H1 (cell line): ENCODE measurements at regions not wholly inside any gene's neighbourhood (a gene's known extent, or its start where the extent isn't known, plus 50 kb on each side); places are given as distances from the start of the nearest gene placed in this dataset.

Experiments
- CTCF ChIA-PET: fragments of 300-600 bp; sonication (Branson Sonifier 250); formaldehyde crosslinking; loops from one replicate; lab custom pipeline; 2021; ENCODE audit not compliant: partially characterized antibody; lab: Charles Lee
- POLR2A ChIA-PET: fragments of 300-600 bp; sonication (Branson Sonifier 250); formaldehyde crosslinking; loops from one replicate; lab custom pipeline; 2021; ENCODE audit warnings: inconsistent platforms; ENCODE audit not compliant: partially characterized antibody; lab: Charles Lee
- DNase-seq, 2 experiments: peaks; one replicate each; pipeline versions ENCODE4 v3.0.0 to v3.0.0-alpha.2; 2010 to 2022; ENCODE audit warnings: low spot score in 2 of 2, low read depth in 1 of 2, mixed read lengths in 1 of 2
- FAIRE-seq: peaks from 2 replicates; lab custom pipeline; 2011; peaks lifted over from hg19 to GRCh38; lab: Jason Lieb, UNC
- H2AFZ ChIP-seq: 2 replicates; pipeline ENCODE4 v1.8.1; 2012; ENCODE audit warnings: low read length, inconsistent platforms
- H2AK5ac ChIP-seq: 2 replicates; pipeline ENCODE4 v1.6.1; 2013; ENCODE audit warnings: low read depth, low read length
- H2BK120ac ChIP-seq: replicated peaks from 2 replicates; pipeline ENCODE3; 2013; ENCODE audit warnings: low read depth, low read length, inconsistent platforms
- H2BK12ac ChIP-seq: 2 replicates; pipeline ENCODE4 v1.6.1; 2013; ENCODE audit warnings: low read depth, low read length
- H2BK15ac ChIP-seq: 2 replicates; pipeline ENCODE4 v1.6.1; 2013; ENCODE audit warnings: low read length
- H2BK20ac ChIP-seq: 2 replicates; pipeline ENCODE4 v1.6.1; 2013; ENCODE audit warnings: low read length
- H2BK5ac ChIP-seq: 2 replicates; pipeline ENCODE4 v1.6.1; 2013; ENCODE audit warnings: low read depth, low read length
- H3K14ac ChIP-seq: 2 replicates; pipeline ENCODE4 v1.6.1; 2013; ENCODE audit warnings: inconsistent platforms; ENCODE audit not compliant: insufficient read length
- H3K18ac ChIP-seq: 2 replicates; pipeline ENCODE4 v1.6.1; 2013; ENCODE audit warnings: low read length; ENCODE audit errors: extremely low read depth
- H3K23ac ChIP-seq: 2 replicates; pipeline ENCODE4 v1.6.1; 2013; ENCODE audit warnings: inconsistent platforms; ENCODE audit not compliant: insufficient read length
- H3K23me2 ChIP-seq: 2 replicates; pipeline ENCODE4 v1.6.1; 2013; ENCODE audit warnings: low read depth, low read length
- H3K27ac ChIP-seq: 2 replicates; pipeline ENCODE4 v1.6.1; 2011; ENCODE audit warnings: low read depth, low read length, inconsistent platforms
- H3K27me3 ChIP-seq, 4 experiments: replicated peaks in 1 of 4; 1 replicate in 1 of 4; 2 replicates in 3 of 4; pipeline versions ENCODE4 v1.6.1 to v1.8.1; 2011 to 2013; ENCODE audit warnings: low read length in 3 of 4, mild to moderate bottlenecking in 3 of 4, inconsistent platforms in 2 of 4, mixed read lengths in 2 of 4, moderate library complexity in 1 of 4; ENCODE audit not compliant: control insufficient read depth in 3 of 4, insufficient read depth in 3 of 4; ENCODE audit errors: extremely low read depth in 1 of 4
- H3K36me3 ChIP-seq, 4 experiments: 2 replicates each; pipeline versions ENCODE4 v1.6.1 to v1.8.1; 2011 to 2013; ENCODE audit warnings: mild to moderate bottlenecking in 4 of 4, low read length in 3 of 4, moderate library complexity in 2 of 4, control low read depth in 1 of 4, inconsistent platforms in 1 of 4; ENCODE audit not compliant: insufficient read depth in 4 of 4, control insufficient read depth in 2 of 4
- H3K4ac ChIP-seq: replicated peaks from 2 replicates; pipeline ENCODE3; 2013; ENCODE audit warnings: low read length, low read depth, mixed read lengths, inconsistent platforms; ENCODE audit not compliant: insufficient read length
- H3K4me1 ChIP-seq, 4 experiments: replicated peaks in 1 of 4; 1 replicate in 1 of 4; 2 replicates in 3 of 4; pipeline versions ENCODE4 v1.6.1 to v1.8.1; 2011 to 2013; ENCODE audit warnings: low read length in 3 of 4, inconsistent platforms in 2 of 4, mixed read lengths in 1 of 4; ENCODE audit not compliant: insufficient read depth in 4 of 4, control insufficient read depth in 3 of 4
- H3K4me2 ChIP-seq, 2 experiments: 2 replicates each; pipeline versions ENCODE4 v1.6.1 to v1.8.1; 2011 to 2013; ENCODE audit warnings: low read depth in 2 of 2, low read length in 2 of 2, control low read depth in 1 of 2, inconsistent platforms in 1 of 2, mild to moderate bottlenecking in 1 of 2; ENCODE audit not compliant: insufficient read depth in 1 of 2
- H3K4me3 ChIP-seq, 4 experiments: fragments of 200-600, 300-600 bp in 1 of 4; sonication (generic), shearing (Covaris generic), sonication (Bioruptor Twin) in 1 of 4; 2 replicates each; pipeline versions ENCODE4 v1.5.1 to v1.8.1; 2011 to 2016; ENCODE audit warnings: low read length in 4 of 4, low read depth in 3 of 4, control low read depth in 2 of 4, inconsistent platforms in 2 of 4, mild to moderate bottlenecking in 2 of 4, mixed read lengths in 1 of 4, moderate library complexity in 1 of 4; ENCODE audit not compliant: insufficient read depth in 2 of 4; ENCODE audit errors: extremely low read depth in 1 of 4
- H3K56ac ChIP-seq: replicated peaks from 2 replicates; pipeline ENCODE3; 2013; ENCODE audit warnings: low read depth, mild to moderate bottlenecking, mixed read lengths, low read length, inconsistent platforms; ENCODE audit not compliant: insufficient read length
- H3K79me1 ChIP-seq: 2 replicates; pipeline ENCODE4 v1.6.1; 2013; ENCODE audit warnings: low read depth, low read length, control low read depth
- H3K79me2 ChIP-seq, 2 experiments: 2 replicates each; pipeline versions ENCODE4 v1.6.1 to v1.8.1; 2012 to 2013; ENCODE audit warnings: low read length in 2 of 2, mild to moderate bottlenecking in 2 of 2, inconsistent platforms in 1 of 2; ENCODE audit not compliant: insufficient read depth in 2 of 2, control insufficient read depth in 1 of 2
- H3K9ac ChIP-seq, 4 experiments: replicated peaks in 1 of 4; 1 replicate in 1 of 4; 2 replicates in 3 of 4; pipeline versions ENCODE4 v1.6.1 to v1.8.1; 2011 to 2013; ENCODE audit warnings: low read depth in 3 of 4, low read length in 3 of 4, control low read depth in 2 of 4, mild to moderate bottlenecking in 2 of 4, moderate library complexity in 2 of 4, inconsistent platforms in 1 of 4; ENCODE audit errors: extremely low read depth in 1 of 4
- H3K9me3 ChIP-seq, 2 experiments: 2 replicates each; pipeline versions ENCODE4 v1.6.1 to v1.8.1; 2012 to 2013; ENCODE audit warnings: mild to moderate bottlenecking in 2 of 2, moderate library complexity in 2 of 2, control low read depth in 1 of 2, inconsistent platforms in 1 of 2, low read depth in 1 of 2, low read length in 1 of 2, mixed read lengths in 1 of 2; ENCODE audit not compliant: insufficient read depth in 2 of 2
- H4K20me1 ChIP-seq, 2 experiments: replicated peaks in 1 of 2; 2 replicates each; pipeline versions ENCODE3 to v1.8.1; 2011 to 2013; ENCODE audit warnings: inconsistent platforms in 2 of 2, low read length in 2 of 2, mild to moderate bottlenecking in 1 of 2; ENCODE audit not compliant: insufficient read depth in 2 of 2, control insufficient read depth in 1 of 2
- H4K5ac ChIP-seq: 2 replicates; pipeline ENCODE4 v1.6.1; 2013; ENCODE audit warnings: low read length, low read depth, mixed read lengths, inconsistent platforms; ENCODE audit not compliant: insufficient read length
- H4K8ac ChIP-seq: 2 replicates; pipeline ENCODE4 v1.8.0; 2013; ENCODE audit warnings: mild to moderate bottlenecking, moderate library complexity, low read length, inconsistent platforms; ENCODE audit not compliant: insufficient read depth; ENCODE audit errors: extremely low read depth
- H4K91ac ChIP-seq: replicated peaks from 2 replicates; pipeline ENCODE3; 2013; ENCODE audit warnings: low read length, mixed read lengths, inconsistent platforms; ENCODE audit not compliant: insufficient read length
- ATF2 ChIP-seq: IDR thresholded peaks from 2 replicates; pipeline ENCODE4 v1.6.1; 2012; ENCODE audit warnings: low read length, inconsistent platforms
- CREB1 ChIP-seq: IDR thresholded peaks from 2 replicates; pipeline ENCODE4 v1.6.1; 2012; ENCODE audit warnings: inconsistent platforms
- CTCF ChIP-seq, 3 experiments: IDR thresholded peaks; 1 replicate in 2 of 3; 2 replicates in 1 of 3; pipeline versions ENCODE4 v1.5.1 to v1.6.1; 2011; ENCODE audit warnings: low read length in 3 of 3, mild to moderate bottlenecking in 3 of 3, inconsistent platforms in 2 of 3, low read depth in 1 of 3, moderate library complexity in 1 of 3; ENCODE audit not compliant: insufficient read depth in 1 of 3; ENCODE audit errors: control extremely low read depth in 1 of 3
- EP300 ChIP-seq, 2 experiments: IDR thresholded peaks; 1 replicate in 1 of 2; 2 replicates in 1 of 2; pipeline ENCODE4 v1.6.1; 2011 to 2012; ENCODE audit warnings: low read depth in 2 of 2, low read length in 2 of 2, mild to moderate bottlenecking in 2 of 2, borderline replicate concordance in 1 of 2, inconsistent platforms in 1 of 2, moderate library complexity in 1 of 2
- HDAC6 ChIP-seq: IDR thresholded peaks from one replicate; pipeline ENCODE4 v1.7.1; 2012; ENCODE audit warnings: low read depth, mild to moderate bottlenecking, inconsistent platforms, low read length, moderate library complexity
- JUND ChIP-seq: IDR thresholded peaks from 2 replicates; pipeline ENCODE4 v1.6.1; 2011; ENCODE audit warnings: mild to moderate bottlenecking, improper control_type of control experiment, low read length
- KDM5A ChIP-seq: fragments of 200-600 bp; IDR thresholded peaks from 2 replicates; pipeline ENCODE4 v1.7.1; 2012; ENCODE audit warnings: mild to moderate bottlenecking, low read length, inconsistent platforms, mixed read lengths
- RAD21 ChIP-seq, 2 experiments: IDR thresholded peaks in 1 of 2; conservative IDR thresholded peaks in 1 of 2; 2 replicates each; pipeline ENCODE4 v1.6.1; 2011; ENCODE audit warnings: low read depth in 2 of 2, low read length in 2 of 2, improper control_type of control experiment in 1 of 2, inconsistent platforms in 1 of 2, mild to moderate bottlenecking in 1 of 2, moderate library complexity in 1 of 2

- no peak overlapping the region for H3K56ac ChIP-seq
- no peak overlapping the region for H3K4ac ChIP-seq
- no peaks in the 10 kb centered on the region for H3K9me3 ChIP-seq
- ChIA-PET POLR2A (no interaction called here), CTCF (no interaction called here)
- H2AK5ac ChIP-seq = no peak overlapping the region
- no peak overlapping the region for H2BK15ac ChIP-seq
- TF ChIP-seq EP300 (IDR thresholded peaks at IDR 0.05; ENCODE audit: borderline replicate concordance in 1 of 2, low read depth in 2 of 2, low read length in 2 of 2) (no peak), JUND (no peak), KDM5A (no peak), HDAC6 (no peak), CTCF (IDR thresholded peaks at IDR 0.05; ENCODE audit: control extremely low read depth in 1 of 3, insufficient read depth in 1 of 3, low read depth in 1 of 3, low read length in 3 of 3) (no peak), RAD21 (IDR thresholded peaks at IDR 0.05 in 1 of 2, conservative IDR thresholded peaks at IDR 0.05 in 1 of 2; ENCODE audit: low read depth in 2 of 2, low read length in 2 of 2) (no peak), ATF2 (no peak), CREB1 (no peak)
- no peaks in the 10 kb centered on the region for H3K79me2 ChIP-seq
- no peaks in the 10 kb centered on the region for H3K79me1 ChIP-seq
- H2BK12ac ChIP-seq = no peak overlapping the region; the same call in 1 of the 2 replicates
- H3K18ac ChIP-seq = no peak overlapping the region
- no peak overlapping the region for H3K27ac ChIP-seq
- H2BK5ac ChIP-seq = no peak overlapping the region
- no peak overlapping the region for H4K91ac ChIP-seq
- no peak for DNase-seq
- no peak overlapping the region for H4K8ac ChIP-seq
- FAIRE-seq = no peak
- H3K23ac ChIP-seq = no peak overlapping the region
- H4K5ac ChIP-seq = no peak overlapping the region
- H3K4me3 ChIP-seq = no peak overlapping the region
- H2BK20ac ChIP-seq = no peak overlapping the region
- no peaks in the 10 kb centered on the region for H3K27me3 ChIP-seq
- no peaks in the 10 kb centered on the region for H3K23me2 ChIP-seq
- H3K9ac ChIP-seq = no peak overlapping the region
- no peak overlapping the region for H3K4me2 ChIP-seq
- H3K36me3 ChIP-seq = no peaks in the 10 kb centered on the region
- no peak overlapping the region for H2BK120ac ChIP-seq
- H2AFZ ChIP-seq = no peak overlapping the region
- no peak overlapping the region for H3K14ac ChIP-seq
- no peaks in the 10 kb centered on the region for H4K20me1 ChIP-seq
- H3K4me1 ChIP-seq = peaks cover 0 to 9% (median 0%) of the 10 kb centered on the region in 4 experiments; a peak in 2 of 7 replicates
These were observed 690.4 kb upstream of the CDH18 start for GRCh38 chr5:20678386-20678785.
